Astrocyte (in vitro differentiated cells and primary cell): ENCODE measurements at regions not wholly inside any gene's neighbourhood (a gene's known extent, or its start where the extent isn't known, plus 50 kb on each side); places are given as distances from the start of the nearest gene placed in this dataset.

ENCODE experiments used
- CTCF ChIP-seq: IDR thresholded peaks from 2 replicates; pipeline ENCODE4 v1.5.1; 2011; ENCODE audit warnings: low read depth, mild to moderate bottlenecking, inconsistent platforms, low read length, moderate library complexity; ENCODE audit not compliant: insufficient read depth
- EZH2 ChIP-seq: IDR thresholded peaks from 2 replicates; pipeline ENCODE4 v1.6.1; 2012; ENCODE audit warnings: mild to moderate bottlenecking, low read length, inconsistent platforms; ENCODE audit not compliant: insufficient read depth

DNA sequence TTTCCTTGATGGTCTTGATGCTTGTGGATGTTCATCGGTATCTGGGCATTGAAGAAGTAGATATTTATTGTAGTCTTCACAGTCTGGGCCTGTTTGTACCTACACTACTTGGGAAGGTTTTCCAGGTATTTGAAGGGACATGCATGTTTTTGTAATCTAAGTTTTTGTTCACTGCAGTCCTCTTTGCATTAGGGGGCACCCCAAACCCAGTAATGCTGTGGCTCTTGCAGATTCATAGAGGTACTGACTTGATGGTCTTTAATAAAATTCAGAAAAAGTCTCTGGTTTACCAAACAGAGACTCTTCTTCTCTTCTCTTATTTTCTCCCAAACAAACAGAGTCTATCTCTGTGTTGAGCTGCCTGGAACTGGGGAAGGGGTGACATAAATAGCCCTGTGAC, 150.9 kb upstream of the SLC16A7 start:
- TF ChIP-seq CTCF (no peak), EZH2 (no peak)
